LNCAP (cell line): ENCODE measurements at regions not wholly inside any gene's neighbourhood (a gene's known extent, or its start where the extent isn't known, plus 50 kb on each side); places are given as distances from the start of the nearest gene placed in this dataset.

Experiments used
- CTCF ChIP-seq: fragments of 450-650 bp; IDR thresholded peaks from 2 replicates; pipeline ENCODE4 v1.5.1; 2017; ENCODE audit warnings: mild to moderate bottlenecking

DNA sequence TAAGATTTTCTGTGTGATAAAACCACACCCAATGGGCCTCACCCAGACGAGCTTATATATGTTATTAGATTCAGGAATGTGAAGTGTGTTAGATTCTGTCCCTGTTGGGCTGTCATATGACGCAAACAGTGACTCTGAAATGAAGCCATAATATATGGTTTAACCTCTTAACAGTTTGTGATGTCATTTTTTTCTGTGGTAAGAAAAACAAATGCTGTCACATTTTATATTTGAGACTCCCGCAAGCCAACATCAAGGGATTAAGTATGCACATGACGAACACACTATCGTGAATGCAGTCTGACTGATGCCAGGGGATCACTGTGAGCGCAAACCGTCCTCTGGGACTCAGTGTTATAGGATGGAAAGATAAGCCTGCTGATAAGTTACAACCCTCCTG, 321.7 kb downstream of the SH3GL2 start:
- no peak for TF ChIP-seq CTCF

DNA sequence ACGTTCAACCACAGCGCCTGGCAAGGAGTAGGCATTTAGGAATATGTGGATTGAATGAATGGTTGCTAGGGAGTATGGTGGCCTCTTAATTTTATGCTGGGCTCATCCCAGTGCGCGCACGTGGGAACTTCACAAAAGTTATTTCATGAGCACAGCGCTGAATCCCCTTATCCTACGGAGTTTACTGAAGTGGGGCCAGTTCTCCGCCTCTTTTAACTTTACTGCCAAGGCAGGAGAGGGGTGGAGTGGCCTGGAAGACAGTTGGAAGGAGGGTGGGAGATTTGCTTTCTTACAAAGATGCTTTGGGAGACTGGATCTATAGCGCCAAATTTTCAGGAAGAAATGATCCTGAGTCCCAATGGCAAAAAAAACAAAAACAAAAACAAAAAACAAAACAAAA, 326.5 kb downstream of the SH3GL2 start:
- TF ChIP-seq CTCF = no peak

DNA sequence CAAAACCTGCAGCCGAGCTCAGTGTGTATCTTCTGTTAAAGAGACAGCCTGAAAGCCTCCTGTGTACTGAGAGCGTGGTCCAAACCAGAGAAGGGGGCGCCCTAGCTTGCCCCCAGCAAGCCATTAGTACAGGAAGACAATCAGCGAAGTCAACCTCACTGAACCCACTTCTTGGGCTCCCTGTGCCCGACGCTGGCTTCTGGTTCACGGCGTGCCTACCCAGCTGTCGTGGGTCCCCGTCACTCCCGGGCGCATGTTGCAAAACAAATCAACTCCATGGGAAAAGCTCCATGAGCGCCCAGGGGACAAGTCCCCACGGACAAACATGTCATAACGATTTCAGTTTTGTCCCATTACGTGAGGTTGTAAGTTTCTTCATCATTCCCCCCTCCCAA, 326.9 kb downstream of the SH3GL2 start:
- no peak for TF ChIP-seq CTCF

- TF ChIP-seq CTCF = no peak
Observed at GRCh38 chr9:17906176-17906840, 327.4 kb downstream of the SH3GL2 start.

DNA sequence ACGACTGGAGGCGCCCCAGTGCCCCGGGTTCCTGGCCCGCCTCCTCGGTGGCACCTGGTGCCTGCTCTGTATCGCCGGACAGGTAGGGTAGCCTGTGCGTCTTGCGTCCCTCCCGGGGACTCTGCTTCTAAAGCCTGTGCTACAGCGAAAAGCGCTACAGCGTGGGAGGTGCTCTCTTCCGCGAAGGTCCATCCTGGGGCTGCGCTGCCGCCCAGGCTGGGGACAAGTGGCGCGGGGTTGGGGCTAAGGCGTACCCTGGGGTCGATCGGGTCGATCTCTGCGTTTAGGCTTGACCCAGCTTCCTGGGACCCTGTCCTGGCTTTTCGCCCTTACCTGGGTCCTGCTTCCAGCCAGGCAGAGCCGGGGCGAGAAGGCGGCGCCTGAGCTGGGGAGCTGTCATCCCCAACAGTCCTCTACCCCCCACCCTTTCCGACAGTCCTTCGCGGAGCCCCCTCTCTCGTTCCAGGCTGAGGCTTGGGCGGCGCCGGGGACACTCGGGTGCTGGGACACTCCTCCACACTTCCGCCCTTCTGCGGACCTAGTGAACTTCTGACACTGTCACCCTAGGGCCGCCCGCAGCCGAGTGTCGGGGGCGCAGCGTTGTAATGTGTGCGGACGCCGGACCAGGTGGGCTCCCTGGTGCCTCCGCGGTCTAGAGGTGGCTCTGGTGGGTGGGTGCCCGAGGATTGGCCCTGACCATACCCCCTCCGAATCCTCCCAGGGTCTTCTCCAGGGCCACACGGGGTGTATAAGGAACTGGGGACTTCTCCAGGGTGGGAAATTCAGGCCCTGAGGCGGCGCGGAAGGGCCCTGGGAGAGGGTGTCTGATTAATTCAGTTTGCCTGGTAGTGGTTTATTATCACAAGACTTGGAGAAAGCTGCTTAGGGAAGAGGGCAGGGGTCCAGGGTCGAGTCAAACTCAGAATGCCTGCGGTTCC, 328.2 kb downstream of the SH3GL2 start:
- no peak for TF ChIP-seq CTCF

- no peak for TF ChIP-seq CTCF
Observed at GRCh38 chr9:17907779-17908508, 329.1 kb downstream of the SH3GL2 start.

GRCh38 chr9:17926246-17926645, 347.4 kb downstream of the SH3GL2 start:
- no peak for TF ChIP-seq CTCF
